Loucy (cell line): ENCODE measurements at regions not wholly inside any gene's neighbourhood (a gene's known extent, or its start where the extent isn't known, plus 50 kb on each side); places are given as distances from the start of the nearest gene placed in this dataset.

ENCODE experiments used
- EZH2phosphoT487 ChIP-seq: fragments of 200-600 bp; IDR thresholded peaks from 2 replicates; pipeline ENCODE4 v1.6.1; 2018; ENCODE audit warnings: antibody characterized with exemption, mild to moderate bottlenecking, moderate library complexity, borderline replicate concordance
- TF ChIP-seq, protein P1 (sequence below): fragments of 200-600 bp; sonication (generic); conservative IDR thresholded peaks from 2 replicates; pipeline ENCODE4 v1.5.1; 2014; ENCODE audit warnings: mild to moderate bottlenecking, antibody characterized with exemption, low read length

DNA sequence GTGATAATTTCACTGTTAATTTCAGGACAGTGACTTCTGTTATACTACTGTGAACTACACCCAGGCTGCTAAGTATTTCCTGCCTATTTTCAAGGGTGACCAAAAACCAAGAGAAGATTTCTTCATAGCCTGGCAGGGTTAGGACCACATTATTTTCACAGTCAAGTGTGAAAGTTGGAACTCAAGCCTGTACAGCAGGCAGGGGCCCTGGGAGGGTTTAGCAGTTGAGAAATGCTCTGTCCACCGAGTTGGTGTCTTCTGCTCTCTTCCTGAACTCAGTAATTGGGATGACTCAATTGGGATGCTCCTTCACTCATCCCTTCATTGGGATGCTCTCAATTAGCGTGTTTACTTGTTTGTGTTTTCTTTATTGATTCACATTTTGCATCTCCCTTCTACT is 347.3 kb upstream of the CDH11 start:
- TF ChIP-seq, protein P1, sequence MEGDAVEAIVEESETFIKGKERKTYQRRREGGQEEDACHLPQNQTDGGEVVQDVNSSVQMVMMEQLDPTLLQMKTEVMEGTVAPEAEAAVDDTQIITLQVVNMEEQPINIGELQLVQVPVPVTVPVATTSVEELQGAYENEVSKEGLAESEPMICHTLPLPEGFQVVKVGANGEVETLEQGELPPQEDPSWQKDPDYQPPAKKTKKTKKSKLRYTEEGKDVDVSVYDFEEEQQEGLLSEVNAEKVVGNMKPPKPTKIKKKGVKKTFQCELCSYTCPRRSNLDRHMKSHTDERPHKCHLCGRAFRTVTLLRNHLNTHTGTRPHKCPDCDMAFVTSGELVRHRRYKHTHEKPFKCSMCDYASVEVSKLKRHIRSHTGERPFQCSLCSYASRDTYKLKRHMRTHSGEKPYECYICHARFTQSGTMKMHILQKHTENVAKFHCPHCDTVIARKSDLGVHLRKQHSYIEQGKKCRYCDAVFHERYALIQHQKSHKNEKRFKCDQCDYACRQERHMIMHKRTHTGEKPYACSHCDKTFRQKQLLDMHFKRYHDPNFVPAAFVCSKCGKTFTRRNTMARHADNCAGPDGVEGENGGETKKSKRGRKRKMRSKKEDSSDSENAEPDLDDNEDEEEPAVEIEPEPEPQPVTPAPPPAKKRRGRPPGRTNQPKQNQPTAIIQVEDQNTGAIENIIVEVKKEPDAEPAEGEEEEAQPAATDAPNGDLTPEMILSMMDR: no peak
- TF ChIP-seq EZH2phosphoT487: no peak
